GM21526 (cell line): ENCODE measurements at regions not wholly inside any gene's neighbourhood (a gene's known extent, or its start where the extent isn't known, plus 50 kb on each side); places are given as distances from the start of the nearest gene placed in this dataset.

Experiments used
- ATAC-seq: cut with Tn5 transposase; IDR thresholded peaks from one replicate; pipeline ENCODE4 v1.9.1; 2021; ENCODE audit warnings: moderate library complexity; ENCODE audit not compliant: unreplicated experiment, low FRiP score

DNA sequence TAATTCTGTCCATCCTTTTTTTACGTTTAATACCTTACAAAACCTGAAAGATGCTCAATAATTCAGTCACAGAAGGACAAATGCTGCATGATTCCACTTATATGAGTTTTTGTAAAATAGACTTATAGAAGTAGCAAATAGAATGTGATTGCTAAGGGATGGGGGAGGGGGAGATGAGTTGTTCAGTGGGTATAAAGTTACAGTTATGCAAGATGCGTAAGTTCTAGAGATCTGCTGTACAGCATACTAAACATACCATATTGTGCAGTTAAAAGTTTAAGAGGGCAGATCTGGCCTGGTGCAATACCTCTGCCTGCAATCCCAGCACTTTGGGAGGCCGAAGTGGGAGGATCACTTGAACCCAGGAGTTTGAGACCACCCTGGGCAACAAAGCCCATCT lies 78.8 kb downstream of the TET3 start:
- ATAC-seq, result no peak

DNA sequence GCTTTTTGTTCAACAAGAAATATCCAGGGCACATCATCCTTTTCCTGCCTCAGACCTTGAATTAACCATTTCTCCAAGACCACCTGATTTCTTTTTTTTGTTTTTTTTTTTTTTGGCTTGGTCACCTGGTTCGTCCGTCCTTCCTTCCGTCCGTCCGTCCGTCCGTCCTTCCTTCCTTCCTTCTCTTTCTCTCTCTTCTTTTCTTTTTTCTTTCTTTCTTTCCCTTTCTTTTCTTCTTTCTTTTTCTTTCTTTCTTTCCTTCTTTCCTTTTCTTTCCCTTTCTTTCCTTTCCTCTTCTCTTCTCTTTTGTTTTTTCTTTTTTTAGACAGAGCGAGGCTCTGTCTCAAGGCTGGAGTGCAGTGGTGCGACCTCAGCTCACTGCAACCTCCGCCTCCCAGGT lies 80.7 kb downstream of the TET3 start:
- no peak for ATAC-seq

DNA sequence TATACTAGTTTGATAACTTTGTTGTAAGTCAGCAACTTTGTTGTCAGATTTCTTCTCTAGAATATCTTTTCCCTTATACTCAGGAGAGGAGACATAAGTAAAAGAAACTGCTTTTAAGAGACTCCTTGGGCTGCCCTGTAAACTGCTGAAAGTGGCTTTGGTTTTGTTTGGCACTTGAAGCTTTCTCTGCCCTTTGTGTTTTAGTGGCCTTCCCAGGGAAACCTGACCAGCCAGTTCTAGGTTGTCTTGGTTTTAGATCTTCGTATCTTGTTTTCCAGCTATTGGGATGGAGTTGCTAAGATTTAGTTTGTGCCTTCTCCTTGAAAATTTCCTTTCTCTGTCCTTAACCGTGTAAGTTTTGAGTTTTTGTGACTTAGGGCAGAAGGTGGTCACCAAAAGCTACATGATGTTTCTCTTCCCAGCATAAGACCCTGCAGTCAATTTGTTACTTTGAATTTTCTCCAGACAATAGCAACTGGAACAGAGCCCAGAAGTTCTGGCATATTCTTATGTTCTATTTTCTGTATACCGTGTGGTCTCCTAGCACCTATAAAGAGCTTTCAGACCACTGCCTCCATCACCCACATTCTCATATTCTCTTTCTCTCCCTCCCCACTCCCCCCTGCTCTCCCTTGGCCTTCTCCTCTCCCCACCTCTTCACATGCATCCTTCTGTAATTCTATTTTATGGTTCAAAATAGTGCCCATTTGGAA lies 81.1 kb downstream of the BOLA3 start:
- no peak for ATAC-seq

DNA sequence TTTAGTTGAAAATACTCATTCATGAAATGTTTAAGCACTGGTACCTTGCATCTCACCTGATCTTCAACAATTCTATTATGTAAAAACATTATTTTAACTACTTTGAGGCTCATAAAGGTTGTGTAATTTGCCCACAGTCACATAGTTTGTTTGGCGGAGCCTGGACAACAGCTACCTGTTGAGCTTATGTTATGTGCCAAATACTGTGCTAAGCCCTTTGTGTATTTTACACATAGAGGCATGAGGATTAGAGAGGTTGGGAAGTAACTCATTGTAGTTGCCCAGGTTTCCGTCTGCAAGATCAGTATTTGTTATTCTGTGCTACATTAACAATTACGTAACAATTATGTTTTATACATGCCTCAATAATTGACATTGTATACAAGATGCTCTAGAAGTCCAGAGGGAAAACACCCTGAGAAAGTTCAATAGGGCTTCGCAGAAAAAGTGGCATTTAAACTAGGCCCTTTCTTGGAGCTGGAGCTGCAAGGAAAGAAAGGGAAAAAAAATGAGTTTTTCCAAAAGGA lies 80.4 kb downstream of the BOLA3 start:
- ATAC-seq, result no peak

DNA sequence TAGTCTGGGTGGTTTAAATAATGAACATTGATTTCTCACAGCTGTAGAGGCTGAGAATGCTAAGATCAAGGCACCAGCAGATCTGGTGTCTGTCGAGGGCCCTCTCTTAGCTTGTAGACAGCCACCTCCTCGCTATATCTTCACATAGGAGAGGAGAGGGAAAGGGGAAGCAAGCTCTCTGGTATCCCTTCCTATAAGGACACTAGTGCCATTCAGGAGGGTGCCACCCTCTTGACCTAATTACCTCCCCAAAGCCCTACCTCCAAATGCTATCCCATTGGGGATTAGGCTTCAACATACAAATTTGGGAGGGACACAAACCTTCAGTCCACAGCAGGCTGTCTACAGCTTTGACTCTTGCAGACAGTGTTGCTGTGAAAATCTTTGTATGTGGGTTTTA lies 76.7 kb downstream of the BOLA3 start:
- ATAC-seq, result no peak

DNA sequence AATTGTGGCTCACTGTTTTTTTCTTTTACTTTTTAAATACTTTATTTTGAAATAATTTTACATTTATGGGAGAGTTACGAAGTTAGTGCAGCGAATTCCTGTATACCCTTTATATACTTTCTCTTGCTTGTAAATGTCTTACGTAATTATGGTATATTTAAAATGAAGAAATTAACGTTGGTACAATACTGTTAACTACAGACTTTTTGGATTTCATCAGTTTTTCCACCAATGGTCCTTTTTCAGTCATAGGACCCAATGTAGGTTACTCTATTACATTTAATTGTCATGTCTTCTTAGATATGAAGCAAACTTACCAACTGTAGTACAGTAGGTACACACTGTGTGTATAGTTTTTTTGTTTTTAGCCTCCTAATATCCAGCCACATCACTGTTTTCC lies 76.3 kb downstream of the BOLA3 start:
- ATAC-seq, result no peak

DNA sequence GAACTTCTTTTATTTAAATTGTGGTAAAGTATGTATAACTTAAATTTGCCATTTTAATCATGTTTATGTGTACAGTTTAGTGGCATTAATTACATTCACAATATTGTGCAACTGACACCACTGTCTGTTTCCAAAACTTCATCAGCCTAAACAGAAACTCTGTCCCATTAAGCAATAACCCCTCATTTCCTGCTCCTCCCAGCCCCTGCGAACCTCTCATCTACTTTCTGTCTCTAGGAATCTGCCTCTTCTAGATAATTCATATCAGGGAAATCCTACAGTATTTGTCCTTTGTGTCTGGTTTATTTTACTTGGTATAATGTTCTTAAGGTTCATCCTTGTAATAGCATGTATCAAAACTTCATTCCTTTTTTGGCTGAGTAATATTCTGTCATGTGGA lies 75.1 kb downstream of the BOLA3 start:
- no peak for ATAC-seq

DNA sequence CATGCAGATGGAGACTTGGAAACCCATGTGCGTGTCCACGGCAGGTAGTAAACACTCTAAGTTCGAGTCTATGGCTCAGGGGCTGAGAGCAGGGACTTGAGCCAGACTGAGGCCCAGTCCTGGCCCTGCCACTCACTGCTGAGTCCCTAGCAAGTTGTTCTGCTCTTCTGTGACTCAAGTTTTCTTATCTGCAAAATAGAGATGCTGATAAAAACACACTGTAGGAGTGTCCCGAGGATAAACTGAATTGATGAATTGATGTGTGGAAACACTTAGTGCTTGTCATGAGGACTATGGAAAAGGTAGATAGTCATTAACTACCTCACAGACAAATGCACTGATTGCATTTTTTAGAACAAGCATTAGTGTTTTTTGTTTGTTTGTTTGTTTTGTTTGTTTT lies 73.2 kb downstream of the BOLA3 start:
- no peak for ATAC-seq

DNA sequence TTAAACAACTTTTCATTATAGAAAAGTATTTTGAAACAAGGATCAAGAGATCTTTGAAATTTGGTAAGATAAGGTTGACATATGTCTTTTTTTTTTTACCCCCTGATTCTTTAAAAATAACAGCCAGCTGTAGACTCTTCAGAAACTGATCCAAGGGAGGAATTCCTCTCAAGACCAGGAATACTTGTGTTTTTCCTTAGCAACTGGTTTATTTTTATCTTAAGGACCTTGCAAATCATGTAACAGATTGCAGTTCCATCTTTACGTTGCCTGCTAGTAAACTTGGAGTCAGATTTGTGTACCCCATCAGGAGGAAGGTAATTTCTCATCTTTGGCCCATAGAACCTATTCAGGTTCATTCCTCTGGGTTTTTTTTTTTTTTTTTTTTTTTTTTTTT lies 71.6 kb downstream of the BOLA3 start:
- no peak for ATAC-seq

DNA sequence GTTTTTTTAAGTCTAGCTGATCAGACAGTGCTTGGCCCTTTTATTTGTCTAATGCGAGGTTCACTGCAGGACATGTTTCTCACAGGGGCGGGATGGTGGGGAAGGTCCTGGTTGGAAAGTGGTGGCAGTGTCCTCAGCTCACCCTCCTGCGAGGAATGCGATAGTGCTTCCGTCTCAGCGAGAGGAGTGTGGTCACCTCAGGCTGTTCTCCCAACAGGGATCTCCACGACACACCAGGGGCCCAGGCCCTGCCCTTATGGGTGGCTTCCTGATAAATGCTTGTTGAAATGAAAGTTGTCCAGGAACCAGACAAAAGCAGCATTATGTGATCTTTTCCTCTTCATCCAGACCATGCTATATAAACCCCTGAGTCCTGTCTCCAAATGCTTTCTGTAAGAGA lies 70.1 kb downstream of the BOLA3 start:
- no peak for ATAC-seq

DNA sequence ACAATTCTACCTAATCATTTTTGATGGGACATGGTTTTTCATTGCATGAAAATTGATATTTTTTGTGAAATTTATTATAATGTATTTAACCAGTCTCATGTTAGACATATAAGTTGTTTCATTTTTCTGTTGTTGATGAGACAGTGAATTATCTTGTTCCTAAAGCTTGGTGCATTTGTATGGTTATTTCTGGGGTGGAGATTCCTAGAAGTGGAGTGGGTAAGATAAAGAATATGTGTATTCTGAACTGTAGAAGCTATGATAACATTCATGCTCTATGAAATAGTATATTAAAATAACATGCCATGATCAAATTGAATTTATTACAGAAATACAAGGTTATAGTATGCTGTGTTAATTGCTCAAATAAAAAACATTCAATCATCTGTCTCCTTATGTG lies 69.2 kb downstream of the BOLA3 start:
- no peak for ATAC-seq

DNA sequence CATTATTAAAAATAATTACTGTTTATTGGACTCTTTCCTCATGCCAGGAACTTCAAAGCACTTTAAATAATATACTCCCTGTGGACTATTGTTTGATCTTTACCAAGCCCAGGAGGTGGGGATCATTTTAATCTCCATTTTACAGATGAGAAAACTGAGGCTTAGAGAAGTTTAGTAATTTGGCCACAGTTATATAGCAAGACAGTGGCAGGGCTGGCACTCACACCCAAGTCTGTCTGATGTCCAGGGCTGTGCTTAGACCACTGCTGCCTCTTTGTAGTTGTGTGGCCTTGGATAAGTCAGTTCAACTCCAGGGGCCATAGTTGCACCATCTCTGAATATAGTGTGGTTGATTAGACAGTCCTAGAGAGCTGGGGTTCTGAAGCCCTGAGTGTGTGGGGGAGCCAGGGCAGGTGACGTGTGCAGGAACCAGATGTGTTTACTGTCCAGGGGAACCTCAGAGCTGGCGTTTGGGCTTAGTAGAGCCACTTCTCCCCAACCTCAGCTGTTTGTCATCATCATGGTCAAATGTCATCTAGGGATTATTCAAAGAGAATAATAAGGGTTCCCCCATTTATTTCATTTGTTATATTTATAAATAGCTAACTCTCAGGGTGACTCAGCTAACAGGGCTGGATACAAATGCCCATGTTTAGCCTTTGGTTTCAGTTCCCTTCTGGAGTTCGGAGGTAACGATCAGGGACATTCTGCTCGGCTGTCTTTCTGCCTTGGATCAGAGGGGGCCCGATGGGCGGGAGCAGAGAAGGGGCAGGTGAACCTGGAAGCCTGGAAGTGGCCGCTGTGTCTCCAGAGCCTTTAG lies 68.0 kb downstream of the BOLA3 start:
- peak; percentile 55 for ATAC-seq

DNA sequence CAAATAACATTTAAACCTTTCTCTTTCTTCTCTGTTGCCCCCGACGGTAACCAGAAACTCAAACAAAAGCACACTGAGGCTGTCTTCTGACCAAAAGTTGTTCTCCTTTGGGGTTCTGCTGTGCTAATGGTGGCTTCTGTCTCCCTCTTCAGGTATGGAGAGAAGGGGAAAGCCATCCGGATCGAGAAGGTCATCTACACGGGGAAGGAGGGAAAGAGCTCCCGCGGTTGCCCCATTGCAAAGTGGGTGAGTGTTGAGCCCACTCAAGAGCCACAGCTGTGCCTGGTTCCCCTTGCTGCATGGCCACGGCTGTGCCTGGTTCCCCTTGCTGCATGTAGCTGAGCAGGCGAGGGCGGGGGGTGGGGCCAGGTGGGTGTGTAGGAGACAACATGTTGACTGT lies 67.4 kb downstream of the BOLA3 start:
- ATAC-seq, result peak; percentile 8

DNA sequence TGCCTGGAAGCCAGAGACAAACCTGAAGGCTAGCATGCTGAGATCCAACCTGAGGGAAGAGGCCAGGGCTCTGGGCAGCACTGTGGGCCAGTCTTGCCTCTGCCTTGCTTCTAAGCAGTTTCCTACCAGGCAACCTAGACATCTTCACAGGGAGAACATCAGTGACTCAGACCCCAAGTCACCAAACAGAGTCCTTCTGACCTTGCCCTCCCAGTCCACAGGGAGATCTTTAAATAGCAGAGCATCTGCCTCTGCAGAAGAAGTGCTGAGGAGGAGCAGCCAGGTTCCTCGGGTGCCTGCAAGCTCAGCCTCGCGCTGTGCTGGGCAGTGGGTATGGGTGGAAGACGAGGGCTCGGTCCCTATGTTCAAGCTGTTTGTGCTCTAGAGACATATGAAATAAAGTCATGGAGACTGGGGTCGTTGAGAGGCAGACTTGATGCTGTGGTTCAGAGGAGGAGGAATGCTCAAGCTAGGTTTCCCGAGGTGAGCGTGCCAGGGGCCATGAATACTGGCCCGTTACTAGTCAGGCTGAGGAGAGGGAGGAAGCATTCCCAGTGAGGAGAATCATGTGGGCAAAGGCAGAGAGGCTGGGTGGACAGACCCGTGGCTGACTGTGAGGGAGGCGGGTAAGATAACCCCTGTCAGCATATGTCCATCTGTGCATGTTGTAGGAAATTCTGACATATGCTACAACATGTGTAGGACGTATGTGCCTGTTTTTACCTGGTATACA lies 66.5 kb downstream of the BOLA3 start:
- no peak for ATAC-seq

DNA sequence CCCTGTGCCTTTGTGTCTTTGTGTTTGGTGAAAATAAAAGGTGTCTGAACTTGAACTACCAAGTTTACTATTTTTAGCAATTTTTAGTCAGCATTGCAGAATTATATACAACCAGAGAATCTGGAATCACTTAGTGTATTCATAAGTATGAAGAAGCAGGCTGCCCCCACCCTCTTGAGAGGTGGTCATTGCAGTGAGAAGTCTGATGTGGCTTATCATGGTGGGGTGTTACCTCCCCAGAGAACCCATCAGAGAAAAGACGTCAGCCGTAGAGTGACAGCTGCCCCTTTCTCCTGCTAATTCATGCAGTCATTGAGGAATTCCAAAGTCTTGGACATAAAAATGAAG lies 66.0 kb downstream of the BOLA3 start:
- ATAC-seq, result no peak

DNA sequence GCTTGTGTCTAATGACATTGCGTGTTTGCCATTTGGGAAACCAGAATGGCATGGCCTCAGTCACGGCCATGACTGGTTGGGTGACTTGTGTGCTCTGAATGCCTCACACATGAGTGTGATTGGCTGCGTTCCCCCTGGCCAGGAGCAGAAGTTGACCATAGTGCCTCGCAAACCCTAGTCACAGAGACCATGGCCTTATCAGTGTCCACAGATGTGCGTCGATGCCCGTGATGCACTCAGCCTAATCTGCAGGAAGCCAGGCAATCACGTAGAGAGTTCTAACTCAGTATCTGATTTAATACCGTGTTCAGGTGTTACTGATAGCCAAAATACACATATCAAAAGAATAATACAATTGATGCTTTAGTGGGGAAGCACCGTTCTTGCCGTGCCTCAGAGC lies 64.0 kb downstream of the BOLA3 start:
- no peak for ATAC-seq
